Transverse colon (tissue), 3 donors: ENCODE measurements at regions not wholly inside any gene's neighbourhood (a gene's known extent, or its start where the extent isn't known, plus 50 kb on each side); places are given as distances from the start of the nearest gene placed in this dataset.

Source experiments
- CTCF ChIP-seq, 5 experiments: fragments of 200-600 bp in 3 of 5; fragments of 450-650 bp in 2 of 5; sonication (generic) in 3 of 5; IDR thresholded peaks; 1 replicate in 2 of 5; 2 replicates in 3 of 5; pipeline ENCODE4 v1.5.1; 2016 to 2017; ENCODE audit warnings: antibody characterized with exemption in 5 of 5, inconsistent platforms in 3 of 5, mild to moderate bottlenecking in 2 of 5, moderate library complexity in 1 of 5
- EP300 ChIP-seq: sonication (generic); formaldehyde crosslinking; IDR thresholded peaks from one replicate; pipeline ENCODE4 v1.6.1; 2017; ENCODE audit warnings: antibody characterized with exemption, low read depth

GRCh38 chr2:221911890-221912289 is 339.8 kb upstream of the EPHA4 start:
- no peak for TF ChIP-seq CTCF (IDR thresholded peaks at IDR 0.05)
- TF ChIP-seq EP300: no peak
